Testis (tissue), 2 donors: ENCODE measurements at regions not wholly inside any gene's neighbourhood (a gene's known extent, or its start where the extent isn't known, plus 50 kb on each side); places are given as distances from the start of the nearest gene placed in this dataset.

ENCODE experiments used
- DNase-seq: peaks from one replicate; pipeline ENCODE4 v3.0.0-alpha.2; 2019
- H3K27ac ChIP-seq, 2 donors: fragments of 200-600 bp; sonication (generic); one replicate each; pipeline ENCODE4 v1.5.1; 2019
- H3K27me3 ChIP-seq: fragments of 200-600 bp; sonication (generic); one replicate; pipeline ENCODE4 v1.5.1; 2019
- H3K36me3 ChIP-seq: fragments of 200-600 bp; sonication (generic); one replicate; pipeline ENCODE4 v1.5.1; 2017; ENCODE audit warnings: low read depth; ENCODE audit errors: missing control alignments
- H3K4me1 ChIP-seq: fragments of 200-600 bp; sonication (generic); one replicate; pipeline ENCODE4 v1.5.1; 2019
- H3K4me3 ChIP-seq, 2 donors: fragments of 200-600 bp; sonication (generic); one replicate each; pipeline ENCODE4 v1.5.1; 2017 to 2019
- H3K9me3 ChIP-seq: fragments of 200-600 bp; sonication (generic); one replicate; pipeline ENCODE4 v1.5.1; 2017
- POLR2A ChIP-seq: fragments of 450-650 bp; IDR thresholded peaks from one replicate; pipeline ENCODE4 v1.6.1; 2017; ENCODE audit warnings: antibody characterized with exemption, mild to moderate bottlenecking, moderate library complexity
- WGBS, 2 donors: methylation state at CpG; one replicate each; pipeline ENCODE4 v1.1.5; 2018; 5-methylcytosine and 5-hydroxymethylcytosine counted together
- intact Hi-C: fragments of 100-400 bp; cut with DNase I; formaldehyde crosslinking; loops from one replicate; pipeline ENCODE4 v1.15.1; 2023; ENCODE audit warnings: low total_unique reads
- TF ChIP-seq, protein P1 (sequence below), 3 experiments: fragments of 450-650 bp in 2 of 3; fragments of 200-600 bp in 1 of 3; sonication (generic) in 1 of 3; IDR thresholded peaks; one replicate each; pipeline ENCODE4 v1.5.1; 2016 to 2019; ENCODE audit warnings: antibody characterized with exemption in 3 of 3, mild to moderate bottlenecking in 2 of 3, moderate library complexity in 1 of 3

DNA sequence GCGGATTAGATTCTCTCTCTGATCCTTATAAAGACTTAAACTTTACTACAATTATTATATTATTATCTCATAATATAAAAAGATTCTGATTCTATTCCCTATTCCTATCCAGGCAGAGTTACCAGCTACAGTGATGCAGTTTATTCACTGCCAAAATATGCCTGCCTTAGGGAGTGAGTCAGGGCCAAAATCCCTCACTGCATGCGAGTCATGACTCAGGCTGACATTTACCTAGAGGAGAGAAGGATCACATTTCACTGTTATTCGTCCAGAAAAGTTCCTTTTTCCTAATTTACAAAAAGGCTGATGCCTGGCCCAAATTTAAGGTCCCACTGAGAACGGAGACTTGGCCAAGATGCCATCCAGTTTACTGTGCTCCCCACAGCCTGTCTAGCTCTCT lies 168.5 kb upstream of the LDB2 start:
- Histone ChIP-seq H3K27ac (no peak overlapping the region), H3K36me3 (no peaks in the 10 kb centered on the region), H3K4me3 (no peak overlapping the region), H3K27me3 (no peaks in the 10 kb centered on the region), H3K9me3 (no peaks in the 10 kb centered on the region), H3K4me1 (no peaks in the 10 kb centered on the region)
- no peak for DNase-seq
- WGBS, 2 donors, result 80 to 87% methylated on average over 4 of the region's 4 CpGs
- TF ChIP-seq, protein P1, sequence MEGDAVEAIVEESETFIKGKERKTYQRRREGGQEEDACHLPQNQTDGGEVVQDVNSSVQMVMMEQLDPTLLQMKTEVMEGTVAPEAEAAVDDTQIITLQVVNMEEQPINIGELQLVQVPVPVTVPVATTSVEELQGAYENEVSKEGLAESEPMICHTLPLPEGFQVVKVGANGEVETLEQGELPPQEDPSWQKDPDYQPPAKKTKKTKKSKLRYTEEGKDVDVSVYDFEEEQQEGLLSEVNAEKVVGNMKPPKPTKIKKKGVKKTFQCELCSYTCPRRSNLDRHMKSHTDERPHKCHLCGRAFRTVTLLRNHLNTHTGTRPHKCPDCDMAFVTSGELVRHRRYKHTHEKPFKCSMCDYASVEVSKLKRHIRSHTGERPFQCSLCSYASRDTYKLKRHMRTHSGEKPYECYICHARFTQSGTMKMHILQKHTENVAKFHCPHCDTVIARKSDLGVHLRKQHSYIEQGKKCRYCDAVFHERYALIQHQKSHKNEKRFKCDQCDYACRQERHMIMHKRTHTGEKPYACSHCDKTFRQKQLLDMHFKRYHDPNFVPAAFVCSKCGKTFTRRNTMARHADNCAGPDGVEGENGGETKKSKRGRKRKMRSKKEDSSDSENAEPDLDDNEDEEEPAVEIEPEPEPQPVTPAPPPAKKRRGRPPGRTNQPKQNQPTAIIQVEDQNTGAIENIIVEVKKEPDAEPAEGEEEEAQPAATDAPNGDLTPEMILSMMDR (IDR thresholded peaks at IDR 0.05), result no peak
- TF ChIP-seq POLR2A, result no peak
- intact Hi-C loops, result no loop called here

DNA sequence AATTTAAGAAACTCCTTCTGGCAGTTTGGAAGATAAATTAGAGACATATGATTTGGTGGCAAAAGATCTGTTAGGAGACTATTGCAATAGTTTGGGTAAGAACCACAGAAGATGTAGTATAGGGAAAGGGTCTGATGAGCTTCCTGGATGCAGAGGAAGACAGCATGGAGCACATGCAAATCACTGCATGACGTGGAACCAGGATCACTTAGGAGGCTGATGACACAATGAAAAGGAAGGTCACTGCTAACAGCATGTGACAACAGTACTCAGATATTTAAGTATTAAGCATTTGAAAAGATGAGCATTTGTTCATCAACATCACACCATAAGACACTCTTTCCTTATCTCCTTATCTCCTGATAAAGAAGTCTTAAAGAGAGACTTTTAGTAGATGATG lies 167.8 kb upstream of the LDB2 start:
- TF ChIP-seq, protein P1 (IDR thresholded peaks at IDR 0.05), result no peak
- no peak for TF ChIP-seq POLR2A
- H3K4me3 ChIP-seq, result no peak overlapping the region
- no peak overlapping the region for H3K27ac ChIP-seq
- no peak for DNase-seq
- no peaks in the 10 kb centered on the region for H3K4me1 ChIP-seq
- intact Hi-C loops, result no loop called here
- 82 to 88% methylated on average over 1 of the region's 1 CpG for WGBS, 2 donors
- H3K9me3 ChIP-seq, result no peaks in the 10 kb centered on the region
- no peaks in the 10 kb centered on the region for H3K36me3 ChIP-seq
- no peaks in the 10 kb centered on the region for H3K27me3 ChIP-seq

DNA sequence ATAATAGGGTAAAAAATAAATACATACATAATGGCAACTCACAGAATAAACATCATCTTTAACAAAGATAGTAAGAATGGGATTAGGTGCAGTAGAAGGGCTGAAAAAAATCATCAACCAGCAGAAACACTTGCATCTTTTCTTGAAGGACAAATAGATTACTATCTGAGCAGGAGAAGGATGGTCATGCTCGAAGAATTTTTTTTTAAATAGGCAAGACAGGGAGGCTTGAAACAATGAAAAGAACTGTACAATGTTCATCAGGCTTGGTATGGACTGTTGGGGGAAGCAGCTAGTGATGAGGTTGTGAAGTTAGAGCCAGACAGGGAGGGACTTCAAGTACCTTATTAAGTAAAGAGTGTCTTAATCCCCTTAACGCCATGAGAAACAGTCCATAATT lies 167.4 kb upstream of the LDB2 start:
- H3K4me1 ChIP-seq, result no peaks in the 10 kb centered on the region
- intact Hi-C loops, result no loop called here
- no peak for DNase-seq
- 87% methylated on average over 2 of the region's 2 CpGs for WGBS, 2 donors
- TF ChIP-seq POLR2A, result no peak
- TF ChIP-seq, protein P1 (IDR thresholded peaks at IDR 0.05), result no peak
- no peaks in the 10 kb centered on the region for H3K9me3 ChIP-seq
- no peaks in the 10 kb centered on the region for H3K36me3 ChIP-seq
- no peaks in the 10 kb centered on the region for H3K27me3 ChIP-seq
- no peak overlapping the region for H3K4me3 ChIP-seq
- H3K27ac ChIP-seq, result no peak overlapping the region

DNA sequence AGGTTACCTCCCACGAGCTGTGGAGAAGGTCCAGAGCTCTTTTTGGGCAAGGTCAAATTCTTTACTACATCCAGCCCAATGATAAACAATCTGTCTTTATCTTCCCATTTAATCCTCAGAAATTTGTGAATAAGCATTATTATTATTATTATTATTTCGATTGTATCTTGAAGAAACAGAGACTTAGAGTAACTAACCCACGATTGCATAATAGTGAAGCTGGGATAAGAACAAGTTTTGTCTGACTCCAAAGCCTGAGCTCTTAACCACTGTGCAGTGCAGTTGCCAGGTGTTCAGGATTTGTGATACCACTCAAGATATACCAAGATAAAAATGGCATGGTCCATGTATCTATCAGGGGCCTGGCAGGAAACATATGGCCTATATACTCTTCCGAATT lies 166.5 kb upstream of the LDB2 start:
- H3K4me3 ChIP-seq, result no peak overlapping the region
- H3K4me1 ChIP-seq, result peaks cover 4% of the 10 kb centered on the region
- no peaks in the 10 kb centered on the region for H3K36me3 ChIP-seq
- TF ChIP-seq, protein P1 (IDR thresholded peaks at IDR 0.05), result no peak
- no peak for TF ChIP-seq POLR2A
- H3K27ac ChIP-seq, result no peak overlapping the region
- no peaks in the 10 kb centered on the region for H3K27me3 ChIP-seq
- DNase-seq, result no peak
- 81 to 84% methylated on average over 4 of the region's 4 CpGs for WGBS, 2 donors
- intact Hi-C loops, result no loop called here
- H3K9me3 ChIP-seq, result no peaks in the 10 kb centered on the region

DNA sequence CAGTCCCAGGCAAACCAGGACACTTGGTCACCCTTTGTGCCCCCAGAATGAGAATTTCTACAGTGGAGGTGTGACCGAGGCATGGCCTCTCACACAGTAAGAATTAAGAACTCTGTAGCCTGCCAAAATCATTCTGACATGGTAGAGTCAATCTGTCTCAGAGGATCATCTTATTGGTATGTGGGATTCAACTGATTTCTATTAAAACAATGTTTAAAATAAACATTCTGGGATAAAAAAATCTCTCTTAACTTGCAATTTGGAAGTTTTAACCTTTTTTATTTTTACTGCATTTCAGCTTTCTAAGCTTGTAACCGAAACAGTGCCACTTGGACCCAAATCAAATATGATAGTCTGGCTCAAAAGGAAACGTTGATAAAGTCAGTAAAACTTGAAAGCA lies 165.4 kb upstream of the LDB2 start:
- TF ChIP-seq POLR2A, result no peak
- TF ChIP-seq, protein P1 (IDR thresholded peaks at IDR 0.05), result no peak
- H3K27me3 ChIP-seq, result no peaks in the 10 kb centered on the region
- no peak overlapping the region for H3K4me3 ChIP-seq
- intact Hi-C loops, result no loop called here
- H3K27ac ChIP-seq, result no peak overlapping the region
- no peak for DNase-seq
- peaks cover 4% of the 10 kb centered on the region for H3K4me1 ChIP-seq
- H3K36me3 ChIP-seq, result no peaks in the 10 kb centered on the region
- H3K9me3 ChIP-seq, result no peaks in the 10 kb centered on the region
- WGBS, 2 donors, result 48 to 54% methylated on average over 3 of the region's 3 CpGs
